ENCODE measurements at regions not wholly inside any gene's neighbourhood (a gene's known extent, or its start where the extent isn't known, plus 50 kb on each side); places are given as distances from the start of the nearest gene placed in this dataset.

- Mint-ChIP-seq H3K36me3 (ENCODE audit: low read depth) (no peaks in the 10 kb centered on the region), H3K4me3 (no peak overlapping the region), H3K27me3 (ENCODE audit: low read depth) (peaks cover 24% of the 10 kb centered on the region), H3K4me1 (peaks cover 9% of the 10 kb centered on the region), H3K27ac (peak overlapping the region in 1 of 3 experiments; percentile 3), H3K9me3 (no peaks in the 10 kb centered on the region)
- TF ChIP-seq CTCF (IDR thresholded peaks at IDR 0.05; ENCODE audit: unreplicated experiment in 3 of 3), result no peak
These were observed 659.9 kb upstream of the ID2 start for GRCh38 chr2:8021921-8022320.

GRCh38 chr2:8022908-8023640, 658.8 kb upstream of the ID2 start:
- TF ChIP-seq CTCF (IDR thresholded peaks at IDR 0.05; ENCODE audit: unreplicated experiment in 3 of 3), result no peak
- H3K27me3 Mint-ChIP-seq (ENCODE audit: low read depth), result peaks cover 31% of the 10 kb centered on the region
- H3K27ac Mint-ChIP-seq, result no peak overlapping the region
- H3K4me1 Mint-ChIP-seq, result peaks cover 7% of the 10 kb centered on the region
- no peak overlapping the region for H3K4me3 Mint-ChIP-seq
- no peaks in the 10 kb centered on the region for H3K36me3 Mint-ChIP-seq (ENCODE audit: low read depth)
- H3K9me3 Mint-ChIP-seq, result no peaks in the 10 kb centered on the region

GRCh38 chr2:8024506-8024905, 657.4 kb upstream of the ID2 start:
- H3K36me3 Mint-ChIP-seq (ENCODE audit: low read depth), result no peaks in the 10 kb centered on the region
- peaks cover 7% of the 10 kb centered on the region for H3K4me1 Mint-ChIP-seq
- no peaks in the 10 kb centered on the region for H3K9me3 Mint-ChIP-seq
- peaks cover 31% of the 10 kb centered on the region for H3K27me3 Mint-ChIP-seq (ENCODE audit: low read depth)
- H3K27ac Mint-ChIP-seq, result no peak overlapping the region
- TF ChIP-seq CTCF (IDR thresholded peaks at IDR 0.05; ENCODE audit: unreplicated experiment in 3 of 3), result no peak
- H3K4me3 Mint-ChIP-seq, result no peak overlapping the region

GRCh38 chr2:8026381-8026780, 655.5 kb upstream of the ID2 start:
- no peaks in the 10 kb centered on the region for H3K9me3 Mint-ChIP-seq
- H3K4me1 Mint-ChIP-seq, result peaks cover 15% of the 10 kb centered on the region
- H3K27ac Mint-ChIP-seq, result no peak overlapping the region
- H3K36me3 Mint-ChIP-seq (ENCODE audit: low read depth), result no peaks in the 10 kb centered on the region
- no peak for TF ChIP-seq CTCF (IDR thresholded peaks at IDR 0.05; ENCODE audit: unreplicated experiment in 3 of 3)
- H3K4me3 Mint-ChIP-seq, result no peak overlapping the region
- peaks cover 23% of the 10 kb centered on the region for H3K27me3 Mint-ChIP-seq (ENCODE audit: low read depth)

GRCh38 chr2:8027387-8027786, 654.5 kb upstream of the ID2 start:
- Mint-ChIP-seq H3K36me3 (ENCODE audit: low read depth) (no peaks in the 10 kb centered on the region), H3K27ac (peak overlapping the region in 1 of 3 experiments; percentile 9), H3K27me3 (ENCODE audit: low read depth) (peaks cover 23% of the 10 kb centered on the region), H3K4me1 (peaks cover 8% of the 10 kb centered on the region), H3K4me3 (no peak overlapping the region), H3K9me3 (no peaks in the 10 kb centered on the region)
- TF ChIP-seq CTCF (IDR thresholded peaks at IDR 0.05; ENCODE audit: unreplicated experiment in 3 of 3), result no peak

- no peaks in the 10 kb centered on the region for H3K36me3 Mint-ChIP-seq (ENCODE audit: low read depth)
- peaks cover 23% of the 10 kb centered on the region for H3K27me3 Mint-ChIP-seq (ENCODE audit: low read depth)
- no peak overlapping the region for H3K4me3 Mint-ChIP-seq
- no peak for TF ChIP-seq CTCF (IDR thresholded peaks at IDR 0.05; ENCODE audit: unreplicated experiment in 3 of 3)
- no peak overlapping the region for H3K27ac Mint-ChIP-seq
- H3K9me3 Mint-ChIP-seq, result no peaks in the 10 kb centered on the region
- H3K4me1 Mint-ChIP-seq, result peaks cover 7% of the 10 kb centered on the region
These were observed 653.8 kb upstream of the ID2 start for GRCh38 chr2:8028036-8028435.

Measured in nephron (organoid).